ENCODE measurements at regions not wholly inside any gene's neighbourhood (a gene's known extent, or its start where the extent isn't known, plus 50 kb on each side); places are given as distances from the start of the nearest gene placed in this dataset.

- TF ChIP-seq, protein P1, sequence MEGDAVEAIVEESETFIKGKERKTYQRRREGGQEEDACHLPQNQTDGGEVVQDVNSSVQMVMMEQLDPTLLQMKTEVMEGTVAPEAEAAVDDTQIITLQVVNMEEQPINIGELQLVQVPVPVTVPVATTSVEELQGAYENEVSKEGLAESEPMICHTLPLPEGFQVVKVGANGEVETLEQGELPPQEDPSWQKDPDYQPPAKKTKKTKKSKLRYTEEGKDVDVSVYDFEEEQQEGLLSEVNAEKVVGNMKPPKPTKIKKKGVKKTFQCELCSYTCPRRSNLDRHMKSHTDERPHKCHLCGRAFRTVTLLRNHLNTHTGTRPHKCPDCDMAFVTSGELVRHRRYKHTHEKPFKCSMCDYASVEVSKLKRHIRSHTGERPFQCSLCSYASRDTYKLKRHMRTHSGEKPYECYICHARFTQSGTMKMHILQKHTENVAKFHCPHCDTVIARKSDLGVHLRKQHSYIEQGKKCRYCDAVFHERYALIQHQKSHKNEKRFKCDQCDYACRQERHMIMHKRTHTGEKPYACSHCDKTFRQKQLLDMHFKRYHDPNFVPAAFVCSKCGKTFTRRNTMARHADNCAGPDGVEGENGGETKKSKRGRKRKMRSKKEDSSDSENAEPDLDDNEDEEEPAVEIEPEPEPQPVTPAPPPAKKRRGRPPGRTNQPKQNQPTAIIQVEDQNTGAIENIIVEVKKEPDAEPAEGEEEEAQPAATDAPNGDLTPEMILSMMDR (IDR thresholded peaks at IDR 0.05) = no peak
- no peak for TF ChIP-seq POLR2A (IDR thresholded peaks at IDR 0.05)
These were observed 857.8 kb downstream of the KCNMA1 start for GRCh38 chr10:76779796-76780301.
